Activated CD8-positive, alpha-beta memory T cell treated with anti-CD3 and anti-CD28 coated beads, Interleukin-2, amount 50 U/mL, for 1 hour (primary cell): ENCODE measurements at regions not wholly inside any gene's neighbourhood (a gene's known extent, or its start where the extent isn't known, plus 50 kb on each side); places are given as distances from the start of the nearest gene placed in this dataset.
A peak's percentile ranks its signal among the peaks of the same experiment; 100 is the strongest.
"Not testable (repeated sequence)": the region's sequence is repeated elsewhere in the genome, so short reads cannot be mapped to it uniquely, and the experiment has no call there.

Experiments used
- DNase-seq: peaks from one replicate; pipeline ENCODE4 v3.0.0-alpha.2; 2020; ENCODE audit errors: extremely low read depth

DNA sequence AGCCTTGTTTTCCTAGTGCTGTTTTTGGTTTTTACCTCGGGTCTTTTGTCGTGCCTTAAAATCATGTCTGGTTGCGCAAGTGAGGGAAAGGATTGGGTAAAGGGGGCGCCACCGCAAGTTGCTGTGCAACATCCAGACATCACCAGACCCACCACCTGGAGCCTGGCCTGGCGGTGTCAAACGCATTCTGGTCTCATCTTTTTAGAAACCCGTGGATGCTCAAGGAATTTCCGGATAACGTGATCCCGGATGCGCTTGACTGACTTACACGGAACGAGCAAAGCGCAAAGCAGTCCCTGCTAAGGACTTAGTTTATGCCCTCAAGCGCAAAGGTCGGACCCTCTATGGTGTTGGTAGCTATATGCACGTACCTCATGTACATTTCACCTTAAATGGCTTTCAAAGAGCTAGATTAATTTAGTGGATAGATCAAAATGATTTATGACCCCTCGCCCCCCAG is 105.2 kb downstream of the OR2B2 start:
- no peak for DNase-seq

DNA sequence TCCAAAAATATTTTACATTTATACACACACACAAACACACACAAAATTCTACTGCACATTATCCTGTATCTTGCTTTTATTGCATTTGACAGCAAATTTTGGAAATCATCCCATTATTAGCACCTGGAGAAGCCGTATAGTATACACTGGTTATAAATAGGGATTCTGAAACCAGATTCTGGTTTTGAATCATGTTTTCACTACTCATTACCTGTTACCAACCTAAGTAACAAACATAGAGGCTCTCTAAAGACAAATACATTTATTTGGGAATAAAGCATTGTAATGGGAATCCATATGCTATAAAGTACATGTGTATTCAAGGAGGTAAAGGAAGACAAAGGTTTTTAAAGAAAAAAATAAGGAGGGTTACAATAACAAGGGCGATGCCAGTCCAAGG is 106.8 kb downstream of the OR2B2 start:
- no peak for DNase-seq

DNA sequence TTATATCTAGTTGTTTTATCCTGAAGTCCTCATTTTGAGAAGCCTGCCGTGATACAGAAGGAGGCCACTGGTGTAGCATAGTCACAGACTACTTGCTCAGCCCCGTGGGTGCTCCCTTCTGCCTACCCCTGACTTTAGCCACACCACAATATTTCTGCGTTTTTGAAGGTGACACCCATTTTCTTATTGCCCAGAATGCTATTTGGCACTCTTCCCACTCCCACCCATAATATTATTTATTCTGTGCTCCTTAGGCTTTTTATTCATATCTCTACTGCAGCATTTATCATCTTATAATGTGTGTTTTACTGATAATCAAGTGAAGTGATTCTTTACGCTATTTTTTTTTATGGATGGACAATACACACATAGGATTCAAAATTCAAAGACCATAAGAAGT is 107.3 kb downstream of the OR2B2 start:
- no peak for DNase-seq

GRCh38 chr6:27800731-27801373 is 111.3 kb downstream of the OR2B2 start:
- DNase-seq, result no peak

DNA sequence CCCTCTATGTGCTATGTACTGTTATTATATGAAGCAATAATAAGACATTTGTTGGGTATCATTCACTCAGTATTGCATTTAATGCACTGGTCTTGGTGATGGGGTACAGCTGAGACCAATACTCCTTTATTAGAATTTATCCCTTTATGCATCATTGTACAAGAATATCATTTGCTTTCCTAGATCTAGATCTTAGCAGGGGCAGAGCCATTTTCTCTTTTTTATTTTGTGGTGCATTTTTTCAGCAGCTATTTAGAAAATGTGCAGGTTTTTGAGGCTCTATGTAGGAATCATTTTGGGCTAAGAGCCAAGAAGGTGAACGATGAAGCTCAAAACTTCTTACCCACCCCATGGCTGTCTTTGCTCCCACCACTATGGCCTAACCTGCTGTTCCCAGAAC is 114.2 kb downstream of the OR2B2 start:
- DNase-seq, result no peak

DNA sequence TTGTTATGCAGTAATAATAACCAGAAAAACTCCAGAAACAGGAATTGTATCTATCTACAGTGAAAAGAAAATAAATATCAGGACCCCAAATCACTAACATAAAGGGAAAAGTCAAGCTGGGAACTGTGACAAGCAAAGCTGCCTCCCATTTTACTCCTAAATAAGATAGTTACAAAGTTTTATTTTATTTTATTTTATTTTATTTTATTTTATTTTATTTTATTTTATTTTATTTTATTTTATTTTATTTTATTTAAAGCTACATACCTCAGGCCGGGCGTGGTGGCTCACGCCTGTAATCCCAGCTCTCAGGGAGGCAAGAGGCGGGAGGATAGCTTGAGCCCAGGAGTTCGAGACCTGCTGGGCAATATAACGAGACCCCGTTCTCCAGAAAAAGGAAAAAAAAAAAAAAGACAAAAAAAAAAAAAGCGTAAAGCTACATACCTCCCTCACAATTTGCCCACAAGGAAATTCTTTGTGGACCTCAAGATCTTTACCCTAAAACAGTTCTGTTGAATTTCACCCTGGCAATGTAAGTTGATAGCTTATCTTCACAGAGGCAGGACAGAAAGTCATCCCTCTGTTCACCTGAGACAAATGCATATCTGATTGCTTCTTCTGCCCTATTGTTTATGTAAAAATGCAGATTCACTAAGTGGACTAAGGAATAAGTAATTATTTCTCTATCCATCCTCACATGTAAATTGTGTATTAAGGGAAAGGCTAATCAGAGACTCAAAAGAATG is 115.3 kb downstream of the OR2B2 start:
- DNase-seq, result not testable (repeated sequence)

DNA sequence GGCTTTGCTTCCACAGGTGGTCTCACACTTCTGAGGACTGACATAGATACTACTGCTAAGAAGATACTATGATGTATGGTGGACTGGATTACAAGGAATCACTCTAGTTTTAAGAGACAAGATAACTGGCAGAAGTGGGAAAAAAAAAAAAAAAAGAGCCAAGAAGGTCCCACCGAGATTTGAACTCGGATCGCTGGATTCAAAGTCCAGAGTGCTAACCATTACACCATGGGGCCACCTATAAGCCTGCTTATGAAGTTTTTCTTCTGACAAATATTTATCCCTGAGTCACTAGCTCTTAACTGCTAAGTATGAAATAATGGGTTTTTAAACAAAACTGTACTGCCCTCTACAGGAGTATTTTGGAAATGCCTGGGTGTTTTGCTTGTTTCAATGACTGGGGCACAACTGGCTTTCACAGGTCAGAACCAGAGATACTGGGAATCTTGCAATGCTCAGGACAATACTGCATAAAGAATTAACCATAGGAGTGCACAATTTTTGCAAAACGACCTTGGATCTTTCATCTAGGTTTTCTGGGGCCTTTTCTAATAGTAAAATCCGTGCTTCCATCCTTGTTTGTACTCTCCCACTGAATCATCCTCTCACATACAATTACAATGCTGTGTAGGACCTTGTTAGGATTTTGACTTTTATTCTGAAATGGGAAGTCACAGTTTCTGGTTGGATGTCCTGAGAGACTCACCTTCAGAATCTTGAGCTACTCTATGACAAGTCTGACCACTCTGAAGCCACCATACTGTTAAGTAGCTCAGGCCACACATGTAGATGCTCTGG is 116.3 kb downstream of the OR2B2 start:
- DNase-seq, result peak; percentile 35

DNA sequence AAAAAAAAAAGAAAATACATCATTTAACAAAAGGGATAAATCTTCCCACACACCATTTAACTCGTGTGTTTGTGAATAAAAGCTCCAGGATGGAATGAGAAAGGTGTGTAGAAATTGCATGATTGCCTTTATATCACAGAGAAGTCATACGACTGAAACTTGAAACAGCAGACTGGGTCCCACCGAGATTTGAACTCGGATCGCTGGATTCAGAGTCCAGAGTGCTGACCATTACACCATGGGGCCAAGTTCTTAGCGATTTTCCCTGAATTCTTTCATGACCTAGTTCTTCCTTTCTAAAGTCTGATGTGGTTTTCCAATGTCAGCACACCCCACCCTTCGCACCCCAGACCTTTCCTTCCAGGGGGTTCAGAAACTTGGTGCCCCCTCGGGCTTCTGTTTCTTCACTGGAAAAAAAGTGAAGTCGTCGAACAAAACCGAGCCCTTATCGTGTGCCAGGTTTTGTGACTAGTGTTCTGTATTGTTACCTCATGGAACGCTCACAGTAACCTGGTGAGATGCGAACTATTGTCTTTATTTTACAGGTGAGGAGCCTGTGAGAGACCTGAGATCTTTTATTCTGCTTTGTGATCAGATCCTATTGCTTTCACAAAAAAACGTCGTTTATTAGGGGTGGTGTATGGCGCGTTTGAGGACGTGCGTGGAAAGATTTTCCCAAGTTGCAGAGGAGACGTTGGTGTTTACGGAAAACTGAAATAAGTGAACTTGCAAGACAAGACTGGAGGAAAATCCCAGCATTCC is 120.8 kb downstream of the OR2B2 start:
- no peak for DNase-seq

GRCh38 chr6:27788376-27788775 is 123.8 kb downstream of the OR2B2 start:
- not testable (repeated sequence) for DNase-seq

DNA sequence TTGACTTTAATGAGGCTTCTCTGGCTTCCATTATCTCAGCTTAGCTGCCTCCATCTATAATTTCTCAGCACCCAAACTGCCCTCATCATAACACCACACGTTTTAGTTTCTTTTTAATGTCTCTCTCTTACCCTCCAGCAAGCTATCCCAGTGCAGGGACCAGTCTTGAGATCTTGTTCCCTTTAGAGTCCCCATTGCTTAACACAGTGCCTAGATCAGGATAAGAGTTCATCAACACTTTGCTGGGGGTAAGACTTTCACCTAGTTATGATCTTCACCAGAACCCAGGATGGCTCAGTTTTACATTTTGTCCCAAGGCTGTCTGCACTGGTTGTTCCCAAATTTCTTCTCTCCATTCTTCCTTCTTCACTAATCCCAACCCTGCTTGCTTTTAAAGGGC is 126.1 kb downstream of the OR2B2 start:
- no peak for DNase-seq

DNA sequence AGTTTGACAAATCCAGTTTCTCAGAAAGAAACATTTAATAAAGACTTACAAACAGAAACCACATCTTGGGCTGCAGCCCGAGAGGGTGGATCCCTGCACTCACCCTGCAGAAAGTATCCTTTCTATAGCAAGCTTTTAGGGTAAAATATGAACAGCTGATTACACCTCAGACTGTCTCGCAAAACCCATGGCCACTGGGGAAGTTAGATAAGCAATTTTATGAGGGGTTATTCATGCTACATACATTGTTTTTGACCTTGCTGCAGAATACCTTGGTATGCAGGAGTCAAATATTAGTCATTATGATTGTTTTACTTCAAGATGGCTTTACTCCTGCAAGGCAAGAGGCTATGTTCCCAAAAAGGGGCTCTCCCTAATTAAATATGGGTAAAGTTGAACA is 126.9 kb downstream of the OR2B2 start:
- no peak for DNase-seq

GRCh38 chr6:27782748-27783147 is 129.4 kb downstream of the OR2B2 start:
- DNase-seq, result no peak

DNA sequence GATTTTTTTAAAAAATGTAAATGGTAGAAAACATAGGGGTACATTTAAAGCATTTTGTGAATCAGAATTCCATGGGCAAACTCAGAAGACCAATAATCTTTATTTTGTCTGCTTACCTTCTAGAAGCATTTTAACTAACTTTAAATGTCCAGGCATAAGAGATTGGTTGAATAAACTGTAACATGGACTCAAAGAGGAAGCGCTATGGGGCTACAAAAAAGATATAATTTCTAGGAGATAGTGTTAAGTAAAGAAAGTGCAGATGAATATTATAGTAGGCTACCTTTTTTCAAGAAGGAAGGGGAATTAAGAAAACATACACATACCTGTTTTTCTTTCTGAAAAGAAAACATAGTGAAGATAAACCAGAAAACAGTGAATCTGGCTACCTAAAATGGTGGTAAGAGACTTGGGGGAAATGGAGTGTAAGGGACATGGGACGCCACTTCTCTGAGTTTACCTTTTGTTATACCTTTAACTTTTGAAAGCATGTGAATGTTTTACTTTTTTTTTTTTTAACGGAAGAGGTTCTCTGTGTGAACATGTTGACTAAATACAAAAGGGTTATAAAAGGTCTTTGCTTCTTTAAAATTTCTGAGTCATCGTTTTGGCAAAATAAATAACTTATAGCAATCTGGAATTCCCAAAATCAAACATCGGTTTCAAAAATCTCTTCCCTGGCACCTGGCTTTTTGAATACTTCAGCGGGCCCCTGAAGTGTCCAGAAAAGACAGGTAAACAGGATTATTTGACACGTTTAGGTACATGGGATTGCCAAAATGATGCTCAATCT is 133.4 kb downstream of the OR2B2 start:
- DNase-seq, result no peak

DNA sequence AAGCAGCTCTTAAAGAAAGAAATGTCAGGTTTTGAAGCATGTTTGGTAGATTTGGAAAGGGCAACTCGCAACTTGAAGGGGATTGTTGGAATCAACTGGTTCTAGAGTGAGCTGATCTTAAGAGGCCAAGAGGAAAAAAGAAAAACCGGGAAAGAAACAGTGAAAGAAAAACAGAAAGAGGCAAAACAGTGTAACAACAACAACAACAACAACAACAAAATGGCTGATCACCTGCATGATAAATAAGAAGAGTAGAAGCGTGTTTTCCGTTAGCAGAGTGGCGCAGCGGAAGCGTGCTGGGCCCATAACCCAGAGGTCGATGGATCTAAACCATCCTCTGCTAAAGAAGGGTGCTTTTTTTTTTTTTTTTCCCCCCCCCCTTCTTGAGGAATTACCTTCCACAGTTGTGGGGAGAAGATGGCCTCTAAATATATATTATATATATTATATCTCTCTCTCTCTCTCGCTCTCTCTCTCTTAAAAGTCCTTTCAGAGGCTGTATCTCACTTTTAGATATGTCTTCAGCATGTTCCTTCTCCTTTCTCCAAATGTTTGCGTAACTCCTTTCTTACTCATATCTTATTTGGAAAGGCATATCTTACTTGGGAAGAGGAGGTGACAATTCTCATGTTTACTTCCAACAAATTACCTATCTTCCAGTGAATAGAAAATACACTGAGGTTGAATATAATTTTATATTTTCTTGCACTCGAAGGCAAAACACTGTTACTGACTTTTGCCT is 134.4 kb downstream of the OR2B2 start:
- no peak for DNase-seq

DNA sequence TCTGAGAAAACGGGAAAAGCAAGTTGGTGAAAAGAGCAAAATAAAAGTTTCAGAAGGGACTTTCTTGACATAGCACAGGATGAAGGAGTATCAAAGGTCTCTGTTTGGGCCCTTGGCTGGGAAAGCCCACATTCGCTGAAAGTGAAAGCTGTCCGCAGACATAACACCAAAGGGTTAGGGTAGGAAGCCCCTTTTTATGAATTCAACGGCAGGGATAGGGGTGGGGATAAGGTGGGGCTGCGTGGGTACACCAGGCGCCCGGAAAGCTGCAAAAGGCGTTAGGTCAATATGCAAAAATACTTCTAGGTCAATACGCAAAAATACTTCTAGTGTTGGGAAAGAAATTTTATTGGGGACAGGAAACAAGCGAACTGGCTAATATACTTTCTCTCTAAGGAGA is 135.1 kb downstream of the OR2B2 start:
- DNase-seq, result no peak

- no peak for DNase-seq
These were observed 135.7 kb downstream of the OR2B2 start for GRCh38 chr6:27776504-27776903.

DNA sequence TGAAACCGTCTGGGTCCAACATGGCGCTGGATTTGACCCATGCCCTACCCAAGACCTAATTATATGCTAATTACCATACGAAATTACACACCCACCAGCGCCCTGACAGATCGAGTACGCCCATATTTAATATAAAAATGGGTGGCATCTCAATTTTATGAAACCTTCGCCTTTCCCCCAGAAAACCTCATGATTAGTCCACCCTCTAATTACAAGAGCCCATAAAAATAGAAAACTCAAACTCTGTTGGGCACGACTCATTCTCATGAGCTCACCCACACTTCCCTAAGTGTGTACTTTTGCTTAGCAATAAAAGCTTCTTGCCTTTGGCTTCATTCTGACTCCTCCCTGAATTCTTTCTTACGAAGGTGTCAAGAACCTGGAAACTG is 136.4 kb downstream of the OR2B2 start:
- DNase-seq, result no peak

- not testable (repeated sequence) for DNase-seq
These were observed 136.9 kb downstream of the OR2B2 start for GRCh38 chr6:27775138-27775795.

- DNase-seq, result not testable (repeated sequence)
These were observed 138.0 kb downstream of the OR2B2 start for GRCh38 chr6:27774264-27774600.
